ENCODE measurements at regions not wholly inside any gene's neighbourhood (a gene's known extent, or its start where the extent isn't known, plus 50 kb on each side); places are given as distances from the start of the nearest gene placed in this dataset.

- no peaks in the 10 kb centered on the region for H3K27me3 Mint-ChIP-seq (ENCODE audit: low read depth)
- H3K36me3 Mint-ChIP-seq (ENCODE audit: low read depth) = no peaks in the 10 kb centered on the region
- H3K9me3 Mint-ChIP-seq = no peaks in the 10 kb centered on the region
- H3K4me1 Mint-ChIP-seq = peaks cover 55% of the 10 kb centered on the region
- no peak for DNase-seq (ENCODE audit: low read depth, low spot score)
- TF ChIP-seq, protein P1, sequence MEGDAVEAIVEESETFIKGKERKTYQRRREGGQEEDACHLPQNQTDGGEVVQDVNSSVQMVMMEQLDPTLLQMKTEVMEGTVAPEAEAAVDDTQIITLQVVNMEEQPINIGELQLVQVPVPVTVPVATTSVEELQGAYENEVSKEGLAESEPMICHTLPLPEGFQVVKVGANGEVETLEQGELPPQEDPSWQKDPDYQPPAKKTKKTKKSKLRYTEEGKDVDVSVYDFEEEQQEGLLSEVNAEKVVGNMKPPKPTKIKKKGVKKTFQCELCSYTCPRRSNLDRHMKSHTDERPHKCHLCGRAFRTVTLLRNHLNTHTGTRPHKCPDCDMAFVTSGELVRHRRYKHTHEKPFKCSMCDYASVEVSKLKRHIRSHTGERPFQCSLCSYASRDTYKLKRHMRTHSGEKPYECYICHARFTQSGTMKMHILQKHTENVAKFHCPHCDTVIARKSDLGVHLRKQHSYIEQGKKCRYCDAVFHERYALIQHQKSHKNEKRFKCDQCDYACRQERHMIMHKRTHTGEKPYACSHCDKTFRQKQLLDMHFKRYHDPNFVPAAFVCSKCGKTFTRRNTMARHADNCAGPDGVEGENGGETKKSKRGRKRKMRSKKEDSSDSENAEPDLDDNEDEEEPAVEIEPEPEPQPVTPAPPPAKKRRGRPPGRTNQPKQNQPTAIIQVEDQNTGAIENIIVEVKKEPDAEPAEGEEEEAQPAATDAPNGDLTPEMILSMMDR (conservative IDR thresholded peaks at IDR 0.05) = no peak
- H3K4me3 Mint-ChIP-seq = no peak overlapping the region
- no peak overlapping the region for H3K27ac Mint-ChIP-seq (ENCODE audit: unreplicated experiment)
Observed at GRCh38 chr17:77828749-77829539, 129.6 kb upstream of the TNRC6C start.

DNA sequence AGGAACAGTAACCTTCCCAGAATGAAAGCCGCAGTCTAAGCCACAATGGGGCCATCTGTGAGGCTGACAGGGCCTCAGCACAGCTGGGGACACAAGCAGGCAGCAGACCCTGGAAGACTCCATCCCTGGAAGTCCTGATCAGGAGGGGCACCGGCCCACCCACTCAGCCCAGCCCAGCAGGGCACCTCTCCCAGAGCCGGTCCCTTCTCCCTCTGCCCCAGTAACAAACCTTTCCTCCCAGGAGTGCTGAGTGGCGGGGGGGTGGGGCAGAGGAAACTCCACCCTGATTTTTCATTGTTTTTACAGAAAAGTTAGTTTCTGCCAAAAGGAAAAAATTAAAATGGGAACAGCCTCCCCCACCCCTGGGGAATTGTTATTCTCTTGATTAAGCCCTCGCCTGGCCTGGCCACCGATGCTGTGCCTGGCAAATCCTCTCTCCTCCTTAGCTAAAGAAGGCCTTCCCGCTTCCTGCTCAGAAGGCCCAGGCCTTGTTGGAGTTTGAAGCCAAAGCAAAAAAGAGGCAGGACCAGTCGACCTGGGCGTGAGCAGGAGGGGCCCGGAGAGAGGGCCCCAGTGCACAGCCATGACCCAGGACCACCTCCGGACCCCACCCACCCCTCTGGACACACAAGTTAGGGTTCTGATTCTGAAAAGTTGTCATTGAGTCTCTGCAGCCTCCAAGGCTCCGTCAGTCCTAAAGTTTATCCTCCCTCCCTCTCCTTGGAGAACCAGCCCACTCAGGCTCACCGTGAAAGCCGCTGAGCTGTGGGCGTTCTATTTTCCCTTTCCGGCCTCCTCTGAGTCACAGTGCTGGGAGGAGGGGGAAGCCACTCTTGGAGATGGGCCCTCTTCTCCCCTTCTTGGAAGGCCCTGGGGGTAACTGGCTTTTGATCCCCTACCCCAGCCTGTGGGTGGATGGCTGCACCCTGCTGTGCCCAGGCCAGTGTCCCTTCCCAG is 128.4 kb upstream of the TNRC6C start:
- no peaks in the 10 kb centered on the region for H3K36me3 Mint-ChIP-seq (ENCODE audit: low read depth)
- H3K27ac Mint-ChIP-seq (ENCODE audit: unreplicated experiment) = peak overlapping the region; percentile 84
- H3K4me1 Mint-ChIP-seq = peaks cover 62% of the 10 kb centered on the region
- H3K27me3 Mint-ChIP-seq (ENCODE audit: low read depth) = no peaks in the 10 kb centered on the region
- peak overlapping the region; percentile 19 for H3K4me3 Mint-ChIP-seq
- TF ChIP-seq, protein P1 (conservative IDR thresholded peaks at IDR 0.05) = no peak
- peaks cover 2% of the 10 kb centered on the region for H3K9me3 Mint-ChIP-seq
- DNase-seq (ENCODE audit: low read depth, low spot score) = no peak

DNA sequence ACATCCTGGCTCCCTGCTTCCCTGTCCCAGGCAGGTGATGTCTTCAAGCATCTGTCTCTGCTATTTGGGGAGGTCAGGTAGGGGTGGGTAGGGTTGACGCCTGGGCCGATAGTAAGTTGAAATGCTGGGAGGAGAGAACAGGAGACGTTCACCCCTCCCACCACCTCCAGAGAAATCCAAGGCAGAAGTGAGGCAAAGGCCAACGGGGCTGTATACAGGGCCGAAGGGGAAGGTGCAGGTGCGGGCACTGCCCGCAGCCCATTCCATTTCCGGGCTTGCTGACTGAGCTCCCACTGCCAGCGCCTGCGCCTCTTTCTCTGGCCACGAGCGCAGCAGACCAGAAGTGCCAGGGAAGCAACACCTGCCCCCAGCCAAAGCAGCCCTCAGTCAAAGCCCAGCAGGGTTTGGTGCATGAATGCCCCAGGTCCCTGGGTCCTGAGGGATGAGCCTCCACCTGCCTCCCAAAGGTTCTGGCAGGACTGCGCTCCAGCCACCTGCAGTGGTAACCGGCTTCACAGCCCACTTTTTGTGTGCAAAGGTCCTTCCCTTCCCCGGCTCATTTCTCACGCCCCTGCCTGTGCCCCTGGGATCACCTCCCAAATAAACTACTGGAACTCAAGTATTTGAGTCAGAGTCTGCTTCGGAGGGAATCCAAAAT is 127.6 kb upstream of the TNRC6C start:
- H3K27me3 Mint-ChIP-seq (ENCODE audit: low read depth) = no peaks in the 10 kb centered on the region
- H3K9me3 Mint-ChIP-seq = peaks cover 4% of the 10 kb centered on the region
- H3K4me1 Mint-ChIP-seq = peaks cover 62% of the 10 kb centered on the region
- no peaks in the 10 kb centered on the region for H3K36me3 Mint-ChIP-seq (ENCODE audit: low read depth)
- H3K4me3 Mint-ChIP-seq = no peak overlapping the region
- H3K27ac Mint-ChIP-seq (ENCODE audit: unreplicated experiment) = no peak overlapping the region
- DNase-seq (ENCODE audit: low read depth, low spot score) = no peak
- TF ChIP-seq, protein P1 (conservative IDR thresholded peaks at IDR 0.05) = no peak

DNA sequence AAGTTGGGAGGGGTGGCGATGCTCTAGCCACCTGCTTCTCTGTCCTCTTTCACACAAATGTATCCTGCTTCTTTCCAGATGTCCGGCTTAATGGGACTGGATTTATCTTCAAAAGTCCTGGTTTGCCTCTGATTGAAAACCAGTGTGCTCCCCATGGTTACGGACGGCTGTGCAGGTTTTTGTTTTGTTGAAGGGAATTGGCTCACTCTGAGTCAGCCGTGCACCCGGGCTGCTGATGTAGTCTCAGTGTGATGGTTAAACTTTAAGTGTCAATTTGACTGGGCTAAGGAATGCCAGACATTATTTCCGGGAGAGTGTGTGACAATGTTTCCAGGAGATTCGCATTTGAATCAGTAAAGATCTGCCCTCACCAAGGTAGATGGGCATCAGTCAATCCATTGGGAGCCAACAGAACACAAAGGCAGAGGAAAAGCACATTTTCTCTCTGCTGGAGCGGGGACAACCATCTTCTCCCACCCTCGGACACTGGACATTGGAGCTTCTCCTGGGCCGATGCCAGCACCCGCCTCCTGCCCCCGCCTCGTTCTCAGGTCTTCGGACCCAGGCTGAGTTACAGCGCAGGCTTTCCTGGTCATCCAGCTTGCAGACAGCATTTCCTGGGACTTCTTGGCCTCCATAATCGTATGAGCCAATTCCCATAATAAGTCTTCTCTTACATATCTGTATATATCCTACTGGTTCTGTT is 126.9 kb upstream of the TNRC6C start:
- DNase-seq (ENCODE audit: low read depth, low spot score) = no peak
- H3K9me3 Mint-ChIP-seq = peaks cover 4% of the 10 kb centered on the region
- no peaks in the 10 kb centered on the region for H3K27me3 Mint-ChIP-seq (ENCODE audit: low read depth)
- TF ChIP-seq, protein P1 (conservative IDR thresholded peaks at IDR 0.05) = no peak
- H3K27ac Mint-ChIP-seq (ENCODE audit: unreplicated experiment) = no peak overlapping the region
- peaks cover 61% of the 10 kb centered on the region for H3K4me1 Mint-ChIP-seq
- H3K4me3 Mint-ChIP-seq = no peak overlapping the region
- H3K36me3 Mint-ChIP-seq (ENCODE audit: low read depth) = no peaks in the 10 kb centered on the region

DNA sequence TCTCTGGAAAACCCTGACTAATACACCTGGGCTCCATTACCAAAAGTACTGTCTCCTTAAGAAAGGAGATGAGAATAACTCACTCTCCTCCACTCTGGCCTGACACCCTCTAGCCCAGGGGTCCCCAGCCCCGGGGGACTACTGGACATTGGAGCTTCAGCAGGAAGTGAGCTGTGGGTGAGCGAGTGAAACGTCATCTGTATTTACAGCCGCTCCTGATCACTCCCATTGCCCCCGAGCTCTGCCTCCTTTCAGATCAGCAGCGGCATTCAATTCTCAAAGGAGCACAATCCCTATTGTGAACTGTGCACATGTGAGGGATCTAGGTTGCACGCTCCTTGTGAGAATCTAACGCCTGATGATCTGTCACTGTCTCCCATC is 126.3 kb upstream of the TNRC6C start:
- TF ChIP-seq, protein P1 (conservative IDR thresholded peaks at IDR 0.05) = no peak
- no peak overlapping the region for H3K27ac Mint-ChIP-seq (ENCODE audit: unreplicated experiment)
- no peaks in the 10 kb centered on the region for H3K36me3 Mint-ChIP-seq (ENCODE audit: low read depth)
- H3K27me3 Mint-ChIP-seq (ENCODE audit: low read depth) = no peaks in the 10 kb centered on the region
- H3K9me3 Mint-ChIP-seq = peaks cover 4% of the 10 kb centered on the region
- no peak for DNase-seq (ENCODE audit: low read depth, low spot score)
- H3K4me3 Mint-ChIP-seq = no peak overlapping the region
- peaks cover 61% of the 10 kb centered on the region for H3K4me1 Mint-ChIP-seq

Data from neural crest cell (in vitro differentiated cells).